ENCODE measurements at regions not wholly inside any gene's neighbourhood (a gene's known extent, or its start where the extent isn't known, plus 50 kb on each side); places are given as distances from the start of the nearest gene placed in this dataset.

- H3K27ac ChIP-seq: no peak overlapping the region
- POLR2A ChIA-PET (ENCODE audit: low non-redundant PET): no interaction called here
- CTCF ChIA-PET: interaction anchor here (0.7 kb wide), 1 partner anchor 479 kb away, joined by 5 read pairs; no protein-coding TSS in a partner anchor
- no peak for DNase-seq (ENCODE audit: low spot score)
- TF ChIP-seq CTCF (conservative IDR thresholded peaks at IDR 0.05; ENCODE audit: low read depth): no peak
Measured at GRCh38 chr2:215808996-215809395, 204.4 kb downstream of the MREG start.

DNA sequence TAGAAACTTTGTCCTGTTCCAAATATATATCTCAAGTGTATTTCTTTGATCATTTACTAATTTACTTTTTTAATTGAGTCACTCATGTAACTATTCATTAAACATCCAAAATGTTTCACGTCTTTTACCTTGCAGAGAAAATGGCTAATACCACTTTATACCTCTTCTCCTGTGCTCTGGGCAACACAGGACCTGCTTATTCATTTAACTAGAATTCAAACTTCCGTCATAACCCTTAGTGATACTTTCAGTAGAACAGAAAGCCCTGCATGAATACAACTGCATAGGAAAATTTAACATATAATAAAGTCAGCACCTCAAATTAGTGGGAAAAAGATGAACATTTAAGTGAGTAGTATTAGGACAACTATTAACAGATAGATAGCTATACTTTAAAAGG is 205.2 kb downstream of the MREG start:
- no peak overlapping the region for H3K27ac ChIP-seq
- ChIA-PET CTCF (interaction anchor here (0.7 kb wide), 1 partner anchor 14 kb away, joined by 3 read pairs; no protein-coding TSS in a partner anchor), POLR2A (ENCODE audit: low non-redundant PET) (no interaction called here)
- TF ChIP-seq CTCF (conservative IDR thresholded peaks at IDR 0.05; ENCODE audit: low read depth): no peak
- DNase-seq (ENCODE audit: low spot score): no peak

DNA sequence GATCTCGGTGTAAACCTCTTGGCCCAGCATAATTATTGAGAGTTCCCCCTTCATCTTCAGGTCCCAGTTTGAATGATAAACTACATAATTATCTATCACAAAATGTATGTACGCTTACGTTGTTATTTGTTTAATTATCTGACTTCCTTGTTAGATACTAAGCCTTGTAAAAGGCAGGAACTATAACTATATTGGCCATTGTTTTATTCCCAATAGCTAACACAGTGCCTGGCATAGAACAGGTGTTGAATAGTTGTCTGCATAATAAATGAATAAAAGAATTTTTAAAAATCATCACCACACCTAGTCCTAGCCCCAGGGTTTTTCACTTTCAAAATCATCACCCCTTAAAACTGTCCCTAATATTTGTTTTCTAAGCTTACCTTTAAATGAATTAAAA is 207.9 kb downstream of the MREG start:
- CTCF ChIA-PET: no interaction called here

DNA sequence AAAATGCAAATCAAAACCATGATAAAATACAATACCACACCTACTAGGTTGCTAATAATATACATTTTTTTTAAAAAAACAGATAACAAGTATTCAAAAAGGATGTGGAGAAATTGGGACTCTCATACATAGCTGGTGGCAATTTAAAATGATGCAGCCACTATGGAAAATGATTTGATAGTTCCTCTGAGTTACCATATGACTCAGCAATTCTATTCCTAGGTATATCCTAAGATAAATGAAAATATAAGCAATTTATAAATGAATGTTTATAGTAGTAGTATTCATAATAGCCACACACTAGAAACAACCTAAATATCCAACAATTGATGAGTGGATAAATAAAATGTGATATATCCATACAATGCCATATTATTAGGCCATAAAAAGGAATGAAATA is 210.2 kb downstream of the MREG start:
- TF ChIP-seq CTCF (conservative IDR thresholded peaks at IDR 0.05; ENCODE audit: low read depth): no peak
- no peak for DNase-seq (ENCODE audit: low spot score)
- no peak overlapping the region for H3K27ac ChIP-seq
- ChIA-PET CTCF (no interaction called here), POLR2A (ENCODE audit: low non-redundant PET) (no interaction called here)

More for the DNA sequence above, 207.9 kb downstream of the MREG start:
- POLR2A ChIA-PET (ENCODE audit: low non-redundant PET): no interaction called here
- TF ChIP-seq CTCF (conservative IDR thresholded peaks at IDR 0.05; ENCODE audit: low read depth): no peak
- no peak overlapping the region for H3K27ac ChIP-seq
- no peak for DNase-seq (ENCODE audit: low spot score)

GRCh38 chr2:215799194-215799593 is 214.2 kb downstream of the MREG start:
- no peak for TF ChIP-seq CTCF (conservative IDR thresholded peaks at IDR 0.05; ENCODE audit: low read depth)
- no peak overlapping the region for H3K27ac ChIP-seq
- ChIA-PET CTCF (no interaction called here), POLR2A (ENCODE audit: low non-redundant PET) (no interaction called here)
- no peak for DNase-seq (ENCODE audit: low spot score)

- CTCF ChIA-PET: interaction anchor here (0.7 kb wide), 1 partner anchor 11 kb away, joined by 3 read pairs; no protein-coding TSS in a partner anchor
- POLR2A ChIA-PET (ENCODE audit: low non-redundant PET): no interaction called here
- TF ChIP-seq CTCF (conservative IDR thresholded peaks at IDR 0.05; ENCODE audit: low read depth): no peak
- H3K27ac ChIP-seq: no peak overlapping the region
- DNase-seq (ENCODE audit: low spot score): no peak
Measured at GRCh38 chr2:215797676-215798075, 215.7 kb downstream of the MREG start.
